Breast epithelium (tissue), 4 donors: ENCODE measurements at regions not wholly inside any gene's neighbourhood (a gene's known extent, or its start where the extent isn't known, plus 50 kb on each side); places are given as distances from the start of the nearest gene placed in this dataset.
"Not testable (repeated sequence)": the region's sequence is repeated elsewhere in the genome, so short reads cannot be mapped to it uniquely, and the experiment has no call there.

Source experiments
- DNase-seq, 2 donors: peaks; one replicate each; pipeline ENCODE4 v3.0.0-alpha.2; 2019; ENCODE audit warnings: low spot score in 2 of 2
- H3K27ac ChIP-seq, 2 donors: fragments of 200-600 bp; sonication (generic) in 1 of 2; one replicate each; pipeline ENCODE4 v1.5.1; 2016 to 2019; ENCODE audit warnings: mild to moderate bottlenecking in 1 of 2
- H3K27me3 ChIP-seq, 2 donors: fragments of 200-600 bp; sonication (generic) in 1 of 2; one replicate each; pipeline versions ENCODE4 v1.5.1 to v1.6.0; 2017 to 2019; ENCODE audit warnings: control low read depth in 1 of 2, mild to moderate bottlenecking in 1 of 2
- H3K36me3 ChIP-seq: fragments of 200-600 bp; one replicate; pipeline ENCODE4 v1.5.1; 2019
- H3K4me1 ChIP-seq, 2 donors: fragments of 200-600 bp; sonication (generic); one replicate each; pipeline ENCODE4 v1.5.1; 2016 to 2019; ENCODE audit warnings: control low read depth in 1 of 2
- H3K4me3 ChIP-seq, 3 donors: fragments of 200-600 bp; sonication (generic); 1 replicate in 2 of 3; 2 replicates in 1 of 3; pipeline ENCODE4 v1.5.1; 2016 to 2019; ENCODE audit warnings: mild to moderate bottlenecking in 3 of 3, moderate library complexity in 2 of 3
- H3K9me3 ChIP-seq, 2 donors: fragments of 200-600 bp; sonication (generic) in 1 of 2; one replicate each; pipeline ENCODE4 v1.5.1; 2016 to 2019; ENCODE audit warnings: control low read depth in 1 of 2
- CTCF ChIP-seq, 3 donors: fragments of 450-650 bp; IDR thresholded peaks; one replicate each; pipeline ENCODE4 v1.5.1; 2016 to 2017; ENCODE audit warnings: antibody characterized with exemption in 3 of 3, mild to moderate bottlenecking in 3 of 3, moderate library complexity in 3 of 3
- POLR2A ChIP-seq: fragments of 450-650 bp; IDR thresholded peaks from one replicate; pipeline ENCODE4 v1.6.1; 2016; ENCODE audit warnings: antibody characterized with exemption, mild to moderate bottlenecking, moderate library complexity
- POLR2AphosphoS5 ChIP-seq, 3 donors: sonication (generic); formaldehyde crosslinking; IDR thresholded peaks; one replicate each; pipeline ENCODE4 v1.6.1; 2017; ENCODE audit warnings: antibody characterized with exemption in 3 of 3
- intact Hi-C: fragments of 100-400 bp; cut with DNase I; formaldehyde crosslinking; loops from one replicate; pipeline ENCODE4 v1.15.1; 2023; ENCODE audit warnings: low total_unique reads

GRCh38 chr14:58774531-58774930 lies 136.8 kb downstream of the DACT1 start:
- Histone ChIP-seq H3K4me1 (no peaks in the 10 kb centered on the region), H3K27me3 (no peaks in the 10 kb centered on the region), H3K27ac (no peak overlapping the region), H3K36me3 (no peaks in the 10 kb centered on the region), H3K9me3 (no peaks in the 10 kb centered on the region), H3K4me3 (no peak overlapping the region)
- no peak for TF ChIP-seq POLR2A
- no peak for TF ChIP-seq CTCF (IDR thresholded peaks at IDR 0.05)
- TF ChIP-seq POLR2AphosphoS5 (IDR thresholded peaks at IDR 0.05), result no peak
- no peak for DNase-seq
- intact Hi-C loops, result no loop called here

GRCh38 chr14:58775130-58775529 lies 137.4 kb downstream of the DACT1 start:
- intact Hi-C loops, result not testable (repeated sequence)

GRCh38 chr14:58776516-58776915 lies 138.8 kb downstream of the DACT1 start:
- Histone ChIP-seq H3K27ac (no peak overlapping the region), H3K4me1 (no peaks in the 10 kb centered on the region), H3K36me3 (no peaks in the 10 kb centered on the region), H3K27me3 (no peaks in the 10 kb centered on the region), H3K9me3 (no peaks in the 10 kb centered on the region), H3K4me3 (no peak overlapping the region)
- DNase-seq, result no peak
- intact Hi-C loops, result no loop called here
- TF ChIP-seq CTCF (IDR thresholded peaks at IDR 0.05) (no peak), POLR2A (no peak), POLR2AphosphoS5 (IDR thresholded peaks at IDR 0.05) (no peak)

More at GRCh38 chr14:58775130-58775529, 137.4 kb downstream of the DACT1 start:
- H3K9me3 ChIP-seq, DNase-seq, H3K4me3 ChIP-seq, H3K36me3 ChIP-seq, H3K27ac ChIP-seq, H3K27me3 ChIP-seq, H3K4me1 ChIP-seq: not testable (repeated sequence)

GRCh38 chr14:58777541-58777979 lies 139.8 kb downstream of the DACT1 start:
- H3K27ac ChIP-seq, result no peak overlapping the region
- intact Hi-C loops, result no loop called here
- no peaks in the 10 kb centered on the region for H3K27me3 ChIP-seq
- no peaks in the 10 kb centered on the region for H3K9me3 ChIP-seq
- no peak for DNase-seq
- H3K4me1 ChIP-seq, result no peaks in the 10 kb centered on the region
- TF ChIP-seq CTCF (IDR thresholded peaks at IDR 0.05) (no peak), POLR2A (no peak), POLR2AphosphoS5 (IDR thresholded peaks at IDR 0.05) (no peak)
- no peaks in the 10 kb centered on the region for H3K36me3 ChIP-seq
- no peak overlapping the region for H3K4me3 ChIP-seq

- Histone ChIP-seq H3K27me3 (no peaks in the 10 kb centered on the region), H3K4me3 (no peak overlapping the region), H3K27ac (no peak overlapping the region), H3K9me3 (no peaks in the 10 kb centered on the region), H3K36me3 (no peaks in the 10 kb centered on the region), H3K4me1 (no peaks in the 10 kb centered on the region)
- intact Hi-C loops, result no loop called here
- no peak for DNase-seq
- TF ChIP-seq POLR2AphosphoS5 (IDR thresholded peaks at IDR 0.05) (no peak), CTCF (IDR thresholded peaks at IDR 0.05) (no peak), POLR2A (no peak)
Observed at GRCh38 chr14:58778202-58778601, 140.4 kb downstream of the DACT1 start.

GRCh38 chr14:58779376-58779775 lies 141.6 kb downstream of the DACT1 start:
- H3K9me3 ChIP-seq, result no peaks in the 10 kb centered on the region
- no peak overlapping the region for H3K27ac ChIP-seq
- no peak overlapping the region for H3K4me3 ChIP-seq
- TF ChIP-seq CTCF (IDR thresholded peaks at IDR 0.05) (no peak), POLR2A (no peak), POLR2AphosphoS5 (IDR thresholded peaks at IDR 0.05) (no peak)
- intact Hi-C loops, result no loop called here
- no peak for DNase-seq
- no peaks in the 10 kb centered on the region for H3K27me3 ChIP-seq
- H3K4me1 ChIP-seq, result no peaks in the 10 kb centered on the region
- no peaks in the 10 kb centered on the region for H3K36me3 ChIP-seq
